ENCODE measurements at regions not wholly inside any gene's neighbourhood (a gene's known extent, or its start where the extent isn't known, plus 50 kb on each side); places are given as distances from the start of the nearest gene placed in this dataset.

DNA sequence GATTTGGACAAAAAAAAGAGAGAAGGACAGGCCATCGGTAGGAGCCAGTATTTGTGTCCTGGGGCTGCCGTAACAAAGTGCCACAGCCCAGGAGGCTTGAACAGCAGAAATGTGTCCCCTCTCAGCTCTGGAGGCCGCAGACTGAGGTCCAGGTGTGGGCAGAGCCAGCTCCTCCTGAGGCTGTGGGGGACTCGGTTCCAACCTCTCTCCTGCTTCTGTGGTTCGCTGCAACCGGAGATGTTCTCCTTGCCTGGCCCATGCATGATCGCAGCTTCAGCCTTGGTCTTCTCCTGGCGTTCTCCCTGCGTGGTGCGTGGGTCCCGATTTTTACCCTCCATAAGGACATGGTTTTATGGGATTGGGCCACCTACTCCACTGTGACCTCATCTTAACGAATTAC is 85.9 kb upstream of the SOX1 start:
- Histone ChIP-seq H3K9me3 (ENCODE audit: control insufficient read depth, insufficient read depth, low read depth, low read length) (no peaks in the 10 kb centered on the region), H3K4me1 (ENCODE audit: control insufficient read depth, insufficient read depth, low read length) (no peaks in the 10 kb centered on the region), H3K27me3 (ENCODE audit: control insufficient read depth, insufficient read depth, low read length) (no peaks in the 10 kb centered on the region; the same call in 1 of the 2 replicates), H3K27ac (ENCODE audit: low read length) (no peak overlapping the region), H3K4me3 (ENCODE audit: low read depth in 2 of 2, low read length in 2 of 2) (no peak overlapping the region), H3K36me3 (ENCODE audit: control insufficient read depth, insufficient read depth, low read length) (no peaks in the 10 kb centered on the region)
- TF ChIP-seq SIN3A (IDR thresholded peaks at IDR 0.05; ENCODE audit: borderline replicate concordance, insufficient read depth, low read depth, low read length) (no peak), POLR2AphosphoS5 (IDR thresholded peaks at IDR 0.05; ENCODE audit: low read depth, low read length) (no peak), TCF7L2 (IDR thresholded peaks at IDR 0.05; ENCODE audit: low read depth, low read length) (no peak)
- TF ChIP-seq, protein P1, sequence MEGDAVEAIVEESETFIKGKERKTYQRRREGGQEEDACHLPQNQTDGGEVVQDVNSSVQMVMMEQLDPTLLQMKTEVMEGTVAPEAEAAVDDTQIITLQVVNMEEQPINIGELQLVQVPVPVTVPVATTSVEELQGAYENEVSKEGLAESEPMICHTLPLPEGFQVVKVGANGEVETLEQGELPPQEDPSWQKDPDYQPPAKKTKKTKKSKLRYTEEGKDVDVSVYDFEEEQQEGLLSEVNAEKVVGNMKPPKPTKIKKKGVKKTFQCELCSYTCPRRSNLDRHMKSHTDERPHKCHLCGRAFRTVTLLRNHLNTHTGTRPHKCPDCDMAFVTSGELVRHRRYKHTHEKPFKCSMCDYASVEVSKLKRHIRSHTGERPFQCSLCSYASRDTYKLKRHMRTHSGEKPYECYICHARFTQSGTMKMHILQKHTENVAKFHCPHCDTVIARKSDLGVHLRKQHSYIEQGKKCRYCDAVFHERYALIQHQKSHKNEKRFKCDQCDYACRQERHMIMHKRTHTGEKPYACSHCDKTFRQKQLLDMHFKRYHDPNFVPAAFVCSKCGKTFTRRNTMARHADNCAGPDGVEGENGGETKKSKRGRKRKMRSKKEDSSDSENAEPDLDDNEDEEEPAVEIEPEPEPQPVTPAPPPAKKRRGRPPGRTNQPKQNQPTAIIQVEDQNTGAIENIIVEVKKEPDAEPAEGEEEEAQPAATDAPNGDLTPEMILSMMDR (IDR thresholded peaks at IDR 0.05) = no peak
- TF ChIP-seq, protein P2, sequence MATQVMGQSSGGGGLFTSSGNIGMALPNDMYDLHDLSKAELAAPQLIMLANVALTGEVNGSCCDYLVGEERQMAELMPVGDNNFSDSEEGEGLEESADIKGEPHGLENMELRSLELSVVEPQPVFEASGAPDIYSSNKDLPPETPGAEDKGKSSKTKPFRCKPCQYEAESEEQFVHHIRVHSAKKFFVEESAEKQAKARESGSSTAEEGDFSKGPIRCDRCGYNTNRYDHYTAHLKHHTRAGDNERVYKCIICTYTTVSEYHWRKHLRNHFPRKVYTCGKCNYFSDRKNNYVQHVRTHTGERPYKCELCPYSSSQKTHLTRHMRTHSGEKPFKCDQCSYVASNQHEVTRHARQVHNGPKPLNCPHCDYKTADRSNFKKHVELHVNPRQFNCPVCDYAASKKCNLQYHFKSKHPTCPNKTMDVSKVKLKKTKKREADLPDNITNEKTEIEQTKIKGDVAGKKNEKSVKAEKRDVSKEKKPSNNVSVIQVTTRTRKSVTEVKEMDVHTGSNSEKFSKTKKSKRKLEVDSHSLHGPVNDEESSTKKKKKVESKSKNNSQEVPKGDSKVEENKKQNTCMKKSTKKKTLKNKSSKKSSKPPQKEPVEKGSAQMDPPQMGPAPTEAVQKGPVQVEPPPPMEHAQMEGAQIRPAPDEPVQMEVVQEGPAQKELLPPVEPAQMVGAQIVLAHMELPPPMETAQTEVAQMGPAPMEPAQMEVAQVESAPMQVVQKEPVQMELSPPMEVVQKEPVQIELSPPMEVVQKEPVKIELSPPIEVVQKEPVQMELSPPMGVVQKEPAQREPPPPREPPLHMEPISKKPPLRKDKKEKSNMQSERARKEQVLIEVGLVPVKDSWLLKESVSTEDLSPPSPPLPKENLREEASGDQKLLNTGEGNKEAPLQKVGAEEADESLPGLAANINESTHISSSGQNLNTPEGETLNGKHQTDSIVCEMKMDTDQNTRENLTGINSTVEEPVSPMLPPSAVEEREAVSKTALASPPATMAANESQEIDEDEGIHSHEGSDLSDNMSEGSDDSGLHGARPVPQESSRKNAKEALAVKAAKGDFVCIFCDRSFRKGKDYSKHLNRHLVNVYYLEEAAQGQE (IDR thresholded peaks at IDR 0.05; ENCODE audit: insufficient read depth in 1 of 2, low read depth in 2 of 2, low read length in 1 of 2) = no peak
- ChIA-PET POLR2A (no interaction called here), CTCF (no interaction called here)
- ATAC-seq = no peak
- BruUV-seq (replicated peaks) = no TSS peak
- intact Hi-C loops (cut with micrococcal nuclease; ENCODE audit: unreplicated experiment) = no loop called here
- no peak for DNase-seq (ENCODE audit: low read depth, low spot score)
- in situ Hi-C loops (cut with HindIII; ENCODE audit: low pct_unique_long_range_greater_than_20kb, low sequenced_read_pairs) = no loop called here

DNA sequence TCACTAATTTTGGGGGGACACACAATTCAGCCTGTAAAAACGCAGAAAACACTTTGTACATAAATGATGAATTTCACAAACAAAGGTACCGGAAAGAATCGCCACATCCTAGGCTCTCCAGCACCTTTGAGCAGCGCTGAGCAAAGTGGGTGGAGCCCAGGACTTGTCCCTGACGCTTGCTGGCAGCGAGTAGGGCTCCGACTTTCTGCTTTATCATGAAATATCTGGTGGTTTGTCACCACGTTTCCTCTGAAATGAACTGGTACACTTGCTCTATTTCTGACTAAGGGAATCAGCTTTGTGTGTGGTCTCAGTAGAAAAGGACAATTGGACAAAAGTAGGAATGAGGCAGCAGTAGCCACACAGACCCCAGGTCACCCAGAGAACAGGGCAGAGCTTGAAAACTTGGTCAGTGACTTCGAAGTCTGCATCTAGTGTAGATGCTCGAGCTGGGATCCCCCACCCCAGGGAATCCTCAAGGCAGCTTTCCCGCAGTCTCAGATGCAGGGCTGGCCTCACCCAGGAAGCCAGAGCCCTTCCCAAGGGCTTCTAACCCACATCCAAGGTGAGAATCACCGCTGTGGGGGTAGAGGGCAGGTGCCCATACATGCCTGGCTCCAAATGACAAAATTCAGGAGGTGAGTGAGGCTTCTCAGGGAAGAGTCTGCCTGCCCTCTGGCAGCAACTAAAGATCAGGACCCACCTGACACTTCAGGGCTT is 85.3 kb upstream of the SOX1 start:
- Histone ChIP-seq H3K9me3 (ENCODE audit: control insufficient read depth, insufficient read depth, low read depth, low read length) (no peaks in the 10 kb centered on the region), H3K4me3 (ENCODE audit: low read depth in 2 of 2, low read length in 2 of 2) (no peak overlapping the region), H3K27ac (ENCODE audit: low read length) (no peak overlapping the region), H3K27me3 (ENCODE audit: control insufficient read depth, insufficient read depth, low read length) (no peaks in the 10 kb centered on the region; the same call in 1 of the 2 replicates), H3K36me3 (ENCODE audit: control insufficient read depth, insufficient read depth, low read length) (no peaks in the 10 kb centered on the region), H3K4me1 (ENCODE audit: control insufficient read depth, insufficient read depth, low read length) (no peaks in the 10 kb centered on the region)
- ChIA-PET CTCF (no interaction called here), POLR2A (no interaction called here)
- TF ChIP-seq, protein P2 (IDR thresholded peaks at IDR 0.05; ENCODE audit: insufficient read depth in 1 of 2, low read depth in 2 of 2, low read length in 1 of 2) = no peak
- TF ChIP-seq TCF7L2 (IDR thresholded peaks at IDR 0.05; ENCODE audit: low read depth, low read length) (no peak), SIN3A (IDR thresholded peaks at IDR 0.05; ENCODE audit: borderline replicate concordance, insufficient read depth, low read depth, low read length) (no peak), POLR2AphosphoS5 (IDR thresholded peaks at IDR 0.05; ENCODE audit: low read depth, low read length) (no peak)
- TF ChIP-seq, protein P1 (IDR thresholded peaks at IDR 0.05) = no peak
- in situ Hi-C loops (cut with HindIII; ENCODE audit: low pct_unique_long_range_greater_than_20kb, low sequenced_read_pairs) = no loop called here
- no TSS peak for BruUV-seq (replicated peaks)
- intact Hi-C loops (cut with micrococcal nuclease; ENCODE audit: unreplicated experiment) = no loop called here
- DNase-seq (ENCODE audit: low read depth, low spot score) (no peak), ATAC-seq (no peak)
